ENCODE measurements at regions not wholly inside any gene's neighbourhood (a gene's known extent, or its start where the extent isn't known, plus 50 kb on each side); places are given as distances from the start of the nearest gene placed in this dataset.

GRCh38 chr6:21900730-21901129 is 307.2 kb downstream of the SOX4 start:
- no peak overlapping the region for H3K4me3 Mint-ChIP-seq
- no peaks in the 10 kb centered on the region for H3K4me1 Mint-ChIP-seq
- Histone ChIP-seq H3K27ac (ENCODE audit: low read length in 2 of 2) (no peak overlapping the region), H3K4me2 (replicated peaks; ENCODE audit: low read depth, low read length, poor library complexity, severe bottlenecking) (no peak overlapping the region), H3K9ac (ENCODE audit: low read length) (no peak overlapping the region), H3K27me3 (replicated peaks in 1 of 4; ENCODE audit: control extremely low read depth in 1 of 4, control insufficient read depth in 3 of 4, insufficient read depth in 4 of 4, low read length in 3 of 4) (no peaks in the 10 kb centered on the region), H3K9me3 (ENCODE audit: control extremely low read depth in 1 of 3, control insufficient read depth in 2 of 3, insufficient read depth in 1 of 3, low read length in 2 of 3) (no peaks in the 10 kb centered on the region), H3K4me1 (ENCODE audit: control insufficient read depth in 2 of 2, insufficient read depth in 2 of 2, low read length in 2 of 2) (no peaks in the 10 kb centered on the region), H2AFZ (ENCODE audit: insufficient read depth, low read depth, low read length, poor library complexity, severe bottlenecking) (no peak overlapping the region), H3K36me3 (replicated peaks in 1 of 2; ENCODE audit: control extremely low read depth in 1 of 2, control insufficient read depth in 1 of 2, extremely low read depth in 1 of 2, insufficient read depth in 2 of 2, low read length in 1 of 2) (no peaks in the 10 kb centered on the region), H3K4me3 (ENCODE audit: control extremely low read depth in 1 of 5, extremely low read depth in 1 of 5, insufficient read depth in 1 of 5, low read depth in 2 of 5, low read length in 4 of 5) (no peak overlapping the region), H4K20me1 (ENCODE audit: control insufficient read depth, insufficient read depth, low read length, poor library complexity, severe bottlenecking) (no peaks in the 10 kb centered on the region), H3K79me2 (ENCODE audit: control insufficient read depth, insufficient read depth, low read length) (no peaks in the 10 kb centered on the region)
- no peak for DNase-seq
- no peaks in the 10 kb centered on the region for H3K9me3 Mint-ChIP-seq (ENCODE audit: insufficient read depth)
- WGBS (ENCODE audit: insufficient coverage), result no CpG with 5 or more reads among the region's 2 CpGs
- no peak for ATAC-seq (ENCODE audit: low read depth)
- no peak overlapping the region for H3K27ac Mint-ChIP-seq
- ChIA-PET POLR2A (no interaction called here), CTCF (no interaction called here)
- no peaks in the 10 kb centered on the region for H3K27me3 Mint-ChIP-seq
- intact Hi-C loops (cut with micrococcal nuclease), result no loop called here
- no peak for TF ChIP-seq EZH2 (IDR thresholded peaks at IDR 0.05; ENCODE audit: borderline replicate concordance, insufficient read depth, low read depth, low read length, poor library complexity, severe bottlenecking)

- Mint-ChIP-seq H3K27me3 (no peaks in the 10 kb centered on the region), H3K27ac (no peak overlapping the region), H3K4me1 (no peaks in the 10 kb centered on the region), H3K4me3 (no peak overlapping the region), H3K9me3 (ENCODE audit: insufficient read depth) (no peaks in the 10 kb centered on the region)
- no peaks in the 10 kb centered on the region for H3K4me1 ChIP-seq (ENCODE audit: control insufficient read depth in 2 of 2, insufficient read depth in 2 of 2, low read length in 2 of 2)
- no peak overlapping the region for H3K9ac ChIP-seq (ENCODE audit: low read length)
- no peaks in the 10 kb centered on the region for H3K27me3 ChIP-seq (replicated peaks in 1 of 4; ENCODE audit: control extremely low read depth in 1 of 4, control insufficient read depth in 3 of 4, insufficient read depth in 4 of 4, low read length in 3 of 4)
- ChIA-PET POLR2A (no interaction called here), CTCF (no interaction called here)
- 100% methylated on average over 2 of the region's 7 CpGs for WGBS (ENCODE audit: insufficient coverage)
- no peaks in the 10 kb centered on the region for H4K20me1 ChIP-seq (ENCODE audit: control insufficient read depth, insufficient read depth, low read length, poor library complexity, severe bottlenecking)
- no peak for ATAC-seq (ENCODE audit: low read depth)
- H3K27ac ChIP-seq (ENCODE audit: low read length in 2 of 2), result no peak overlapping the region
- H3K9me3 ChIP-seq (ENCODE audit: control extremely low read depth in 1 of 3, control insufficient read depth in 2 of 3, insufficient read depth in 1 of 3, low read length in 2 of 3), result no peaks in the 10 kb centered on the region
- no peak for DNase-seq
- intact Hi-C loops (cut with micrococcal nuclease), result no loop called here
- H3K4me2 ChIP-seq (replicated peaks; ENCODE audit: low read depth, low read length, poor library complexity, severe bottlenecking), result no peak overlapping the region
- H2AFZ ChIP-seq (ENCODE audit: insufficient read depth, low read depth, low read length, poor library complexity, severe bottlenecking), result no peak overlapping the region
- no peaks in the 10 kb centered on the region for H3K36me3 ChIP-seq (replicated peaks in 1 of 2; ENCODE audit: control extremely low read depth in 1 of 2, control insufficient read depth in 1 of 2, extremely low read depth in 1 of 2, insufficient read depth in 2 of 2, low read length in 1 of 2)
- TF ChIP-seq CTCF (IDR thresholded peaks at IDR 0.05), result no peak
- no peaks in the 10 kb centered on the region for H3K79me2 ChIP-seq (ENCODE audit: control insufficient read depth, insufficient read depth, low read length)
- H3K4me3 ChIP-seq (ENCODE audit: control extremely low read depth in 1 of 5, extremely low read depth in 1 of 5, insufficient read depth in 1 of 5, low read depth in 2 of 5, low read length in 4 of 5), result no peak overlapping the region
These were observed 309.1 kb downstream of the SOX4 start for GRCh38 chr6:21902628-21903169.

Data from B cell (primary cell).